Testis (tissue), 2 donors: ENCODE measurements at regions not wholly inside any gene's neighbourhood (a gene's known extent, or its start where the extent isn't known, plus 50 kb on each side); places are given as distances from the start of the nearest gene placed in this dataset.

ENCODE experiments used
- CTCF ChIP-seq, 3 experiments: fragments of 450-650 bp in 2 of 3; fragments of 200-600 bp in 1 of 3; sonication (generic) in 1 of 3; IDR thresholded peaks; one replicate each; pipeline ENCODE4 v1.5.1; 2016 to 2019; ENCODE audit warnings: antibody characterized with exemption in 3 of 3, mild to moderate bottlenecking in 2 of 3, moderate library complexity in 1 of 3
- POLR2A ChIP-seq: fragments of 450-650 bp; IDR thresholded peaks from one replicate; pipeline ENCODE4 v1.6.1; 2017; ENCODE audit warnings: antibody characterized with exemption, mild to moderate bottlenecking, moderate library complexity

DNA sequence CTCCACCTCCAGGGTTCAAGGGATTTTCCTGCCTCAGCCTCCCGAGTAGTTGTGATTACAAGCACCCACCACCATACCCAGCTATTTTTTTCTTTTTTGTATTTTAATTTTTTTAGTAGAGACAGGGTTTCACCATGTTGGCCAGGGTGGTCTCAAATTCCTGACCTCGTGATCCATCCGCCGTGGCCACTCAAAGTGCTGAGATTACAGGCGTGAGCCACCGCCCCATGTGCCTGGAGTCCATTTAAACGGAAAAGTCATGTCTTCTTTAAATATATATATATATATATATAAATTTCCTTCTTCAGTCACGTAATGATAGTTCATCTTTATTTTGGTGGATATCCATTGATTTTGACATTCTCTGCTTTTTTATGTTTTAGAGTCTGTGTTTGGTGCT, 264.0 kb upstream of the PITX2 start:
- TF ChIP-seq CTCF (IDR thresholded peaks at IDR 0.05) (no peak), POLR2A (no peak)
